ENCODE measurements at regions not wholly inside any gene's neighbourhood (a gene's known extent, or its start where the extent isn't known, plus 50 kb on each side); places are given as distances from the start of the nearest gene placed in this dataset.

GRCh38 chr21:34192646-34193285, 119.4 kb downstream of the MRPS6 start:
- FAIRE-seq (no peak), DNase-seq (ENCODE audit: insufficient read length, low spot score) (no peak)
- TF ChIP-seq CTCF (IDR thresholded peaks at IDR 0.05; ENCODE audit: insufficient read depth, missing control alignments), result no peak

- no peak for FAIRE-seq
- no peak for DNase-seq (ENCODE audit: insufficient read length, low spot score)
- no peak for TF ChIP-seq CTCF (IDR thresholded peaks at IDR 0.05; ENCODE audit: insufficient read depth, missing control alignments)
These were observed 122.0 kb downstream of the MRPS6 start for GRCh38 chr21:34195335-34195734.

GRCh38 chr21:34196996-34197395, 123.6 kb downstream of the MRPS6 start:
- FAIRE-seq (no peak), DNase-seq (ENCODE audit: insufficient read length, low spot score) (no peak)
- no peak for TF ChIP-seq CTCF (IDR thresholded peaks at IDR 0.05; ENCODE audit: insufficient read depth, missing control alignments)

GRCh38 chr21:34197561-34197960, 124.2 kb downstream of the MRPS6 start:
- FAIRE-seq (no peak), DNase-seq (ENCODE audit: insufficient read length, low spot score) (no peak)
- TF ChIP-seq CTCF (IDR thresholded peaks at IDR 0.05; ENCODE audit: insufficient read depth, missing control alignments), result no peak

GRCh38 chr21:34198231-34199120, 125.1 kb downstream of the MRPS6 start:
- FAIRE-seq (no peak), DNase-seq (ENCODE audit: insufficient read length, low spot score) (no peak)
- TF ChIP-seq CTCF (IDR thresholded peaks at IDR 0.05; ENCODE audit: insufficient read depth, missing control alignments), result no peak

GRCh38 chr21:34199121-34199910, 125.9 kb downstream of the MRPS6 start:
- no peak for TF ChIP-seq CTCF (IDR thresholded peaks at IDR 0.05; ENCODE audit: insufficient read depth, missing control alignments)
- FAIRE-seq (no peak), DNase-seq (ENCODE audit: insufficient read length, low spot score) (no peak)

All from D721Med (cell line).